GM10266 (cell line): ENCODE measurements at regions not wholly inside any gene's neighbourhood (a gene's known extent, or its start where the extent isn't known, plus 50 kb on each side); places are given as distances from the start of the nearest gene placed in this dataset.

Experiments used
- DNase-seq: peaks from one replicate; pipeline ENCODE4 v3.0.0; 2012; ENCODE audit errors: extremely low spot score
- TF ChIP-seq, protein P1 (sequence below): IDR thresholded peaks from 2 replicates; pipeline ENCODE4 v1.5.1; 2012; ENCODE audit warnings: mild to moderate bottlenecking, low read depth; ENCODE audit not compliant: control insufficient read depth, insufficient read depth; ENCODE audit errors: missing control alignments

DNA sequence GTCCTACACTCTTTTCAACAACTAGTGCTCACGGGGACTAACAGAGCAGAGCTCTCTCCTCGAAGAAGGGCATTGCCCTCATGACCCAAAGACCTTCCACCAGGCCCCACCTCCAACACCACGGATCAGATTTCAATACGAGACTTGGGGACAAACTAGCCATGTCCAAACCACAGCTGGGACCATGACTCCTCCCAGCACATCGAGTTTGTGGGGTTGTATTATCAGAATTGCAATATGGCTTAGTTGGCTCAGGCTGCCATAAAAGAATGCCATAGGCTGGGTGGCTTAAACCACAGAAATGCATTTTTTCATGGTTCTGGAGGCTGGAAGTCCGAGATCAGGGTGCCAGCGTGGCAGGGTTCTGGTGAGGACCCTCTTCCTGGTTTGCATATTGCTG is 189.7 kb upstream of the PMEPA1 start:
- TF ChIP-seq, protein P1, sequence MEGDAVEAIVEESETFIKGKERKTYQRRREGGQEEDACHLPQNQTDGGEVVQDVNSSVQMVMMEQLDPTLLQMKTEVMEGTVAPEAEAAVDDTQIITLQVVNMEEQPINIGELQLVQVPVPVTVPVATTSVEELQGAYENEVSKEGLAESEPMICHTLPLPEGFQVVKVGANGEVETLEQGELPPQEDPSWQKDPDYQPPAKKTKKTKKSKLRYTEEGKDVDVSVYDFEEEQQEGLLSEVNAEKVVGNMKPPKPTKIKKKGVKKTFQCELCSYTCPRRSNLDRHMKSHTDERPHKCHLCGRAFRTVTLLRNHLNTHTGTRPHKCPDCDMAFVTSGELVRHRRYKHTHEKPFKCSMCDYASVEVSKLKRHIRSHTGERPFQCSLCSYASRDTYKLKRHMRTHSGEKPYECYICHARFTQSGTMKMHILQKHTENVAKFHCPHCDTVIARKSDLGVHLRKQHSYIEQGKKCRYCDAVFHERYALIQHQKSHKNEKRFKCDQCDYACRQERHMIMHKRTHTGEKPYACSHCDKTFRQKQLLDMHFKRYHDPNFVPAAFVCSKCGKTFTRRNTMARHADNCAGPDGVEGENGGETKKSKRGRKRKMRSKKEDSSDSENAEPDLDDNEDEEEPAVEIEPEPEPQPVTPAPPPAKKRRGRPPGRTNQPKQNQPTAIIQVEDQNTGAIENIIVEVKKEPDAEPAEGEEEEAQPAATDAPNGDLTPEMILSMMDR: no peak
- DNase-seq: no peak

DNA sequence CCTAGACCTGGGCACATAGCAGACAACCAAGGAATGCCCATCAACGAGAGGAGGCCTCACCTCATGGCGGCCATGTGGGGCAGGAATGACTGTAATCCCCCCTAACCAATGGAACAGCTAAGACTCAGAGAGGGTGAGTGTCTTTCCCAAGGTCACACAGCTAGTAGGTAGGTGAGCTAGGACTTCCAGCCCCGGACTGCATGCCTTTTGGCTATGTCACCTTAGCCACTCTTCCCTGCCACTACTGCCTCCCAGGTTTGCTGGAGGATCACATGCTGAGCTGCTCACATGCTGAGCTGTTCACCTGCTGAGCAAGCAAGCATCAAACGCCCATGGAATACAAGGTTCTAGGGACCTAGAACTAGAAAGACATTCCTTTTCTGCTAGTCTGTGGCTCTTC is 188.5 kb upstream of the PMEPA1 start:
- TF ChIP-seq, protein P1: no peak
- DNase-seq: no peak

DNA sequence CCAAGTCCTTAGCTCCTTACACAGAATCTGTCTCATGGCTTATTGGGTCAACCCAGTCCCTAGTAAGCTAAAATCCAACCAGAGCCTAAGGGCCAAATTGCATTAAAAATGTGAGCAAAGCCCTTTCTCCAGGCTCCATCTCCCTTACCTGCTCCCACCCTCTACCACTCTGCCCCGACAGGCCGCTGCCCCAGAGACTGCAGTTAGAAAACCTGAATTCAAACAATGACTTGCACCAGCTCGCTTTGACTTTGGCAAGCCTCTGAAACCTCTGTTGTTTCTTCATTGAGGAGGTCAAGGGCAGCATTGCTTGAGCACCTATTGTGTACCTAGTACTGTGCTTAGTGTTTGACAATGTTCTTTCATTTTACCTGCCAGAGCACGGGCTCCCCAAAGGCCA is 188.1 kb upstream of the PMEPA1 start:
- no peak for DNase-seq
- TF ChIP-seq, protein P1: no peak

DNA sequence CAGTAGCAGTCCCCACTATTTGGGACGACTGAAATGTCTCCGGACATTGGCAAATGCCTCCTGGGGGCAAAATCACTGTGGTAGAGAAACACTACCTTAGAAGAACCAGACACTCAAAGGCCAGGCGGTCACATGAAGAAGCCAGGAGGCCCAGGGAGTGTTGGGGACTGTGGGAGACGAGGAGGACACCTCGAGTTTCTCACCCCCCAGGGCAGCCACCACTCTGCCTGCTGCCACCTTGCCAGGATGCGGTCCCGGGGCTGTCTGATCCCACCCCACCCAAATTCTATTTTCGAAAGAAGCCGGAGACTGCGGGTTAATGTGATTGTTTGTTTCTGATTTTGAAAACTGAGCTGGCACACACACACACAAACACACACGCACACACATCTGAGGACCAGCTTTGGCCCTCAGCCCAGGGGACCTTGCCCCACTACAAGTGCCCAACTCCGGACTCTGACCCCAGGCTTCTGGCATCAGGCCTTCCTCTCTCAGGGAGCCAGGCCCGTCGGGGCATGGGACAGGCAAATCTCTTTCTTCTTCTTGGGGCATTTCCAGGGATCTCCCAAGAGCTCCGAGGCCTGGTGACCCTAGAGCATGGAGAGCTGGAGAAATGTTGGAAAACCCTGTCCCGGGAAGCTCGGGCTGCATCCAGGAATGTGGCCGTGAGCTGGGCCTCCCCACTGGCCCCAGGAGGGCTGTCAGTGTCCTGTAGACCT is 187.5 kb upstream of the PMEPA1 start:
- TF ChIP-seq, protein P1: no peak
- no peak for DNase-seq

DNA sequence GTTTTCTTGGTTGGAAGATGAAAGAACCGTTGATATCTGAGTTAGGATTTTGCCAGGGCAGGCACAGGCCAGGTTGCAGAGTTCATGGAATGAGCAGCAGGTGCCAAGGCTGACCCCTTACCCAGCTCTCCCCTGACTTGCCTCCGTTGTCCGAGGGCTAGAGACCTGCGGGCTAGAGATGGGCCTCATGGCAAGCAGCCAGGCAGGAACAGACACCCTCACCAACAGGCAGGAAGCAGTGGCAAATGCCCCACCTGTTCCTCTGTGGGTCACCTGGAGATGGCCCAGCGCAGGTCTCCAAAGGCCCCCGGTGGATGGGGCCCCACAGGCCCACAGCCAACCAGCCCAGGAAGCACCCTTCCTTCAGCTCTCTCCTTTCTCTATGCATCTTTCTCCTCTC is 186.7 kb upstream of the PMEPA1 start:
- TF ChIP-seq, protein P1: no peak
- DNase-seq: no peak

DNA sequence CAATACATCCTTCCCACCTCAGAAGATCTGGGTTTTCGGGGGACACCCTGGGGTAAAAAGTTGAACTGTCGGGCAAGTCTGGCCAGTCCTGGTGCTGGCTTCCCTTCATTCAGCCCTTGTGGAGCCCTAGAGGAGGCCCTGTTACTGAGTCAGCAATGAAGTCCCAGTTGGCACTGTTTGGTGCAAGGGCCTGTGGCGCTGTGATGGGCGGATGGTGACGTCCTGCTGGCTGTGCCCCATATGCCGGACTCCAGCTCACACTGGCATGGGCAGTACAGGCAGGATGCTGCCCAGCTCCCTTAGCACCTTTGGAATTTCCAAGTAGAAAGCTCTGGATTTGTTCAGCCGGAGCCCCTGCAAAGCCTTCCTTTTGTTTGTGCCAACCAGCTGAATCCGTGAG is 186.2 kb upstream of the PMEPA1 start:
- DNase-seq: no peak
- TF ChIP-seq, protein P1: no peak

DNA sequence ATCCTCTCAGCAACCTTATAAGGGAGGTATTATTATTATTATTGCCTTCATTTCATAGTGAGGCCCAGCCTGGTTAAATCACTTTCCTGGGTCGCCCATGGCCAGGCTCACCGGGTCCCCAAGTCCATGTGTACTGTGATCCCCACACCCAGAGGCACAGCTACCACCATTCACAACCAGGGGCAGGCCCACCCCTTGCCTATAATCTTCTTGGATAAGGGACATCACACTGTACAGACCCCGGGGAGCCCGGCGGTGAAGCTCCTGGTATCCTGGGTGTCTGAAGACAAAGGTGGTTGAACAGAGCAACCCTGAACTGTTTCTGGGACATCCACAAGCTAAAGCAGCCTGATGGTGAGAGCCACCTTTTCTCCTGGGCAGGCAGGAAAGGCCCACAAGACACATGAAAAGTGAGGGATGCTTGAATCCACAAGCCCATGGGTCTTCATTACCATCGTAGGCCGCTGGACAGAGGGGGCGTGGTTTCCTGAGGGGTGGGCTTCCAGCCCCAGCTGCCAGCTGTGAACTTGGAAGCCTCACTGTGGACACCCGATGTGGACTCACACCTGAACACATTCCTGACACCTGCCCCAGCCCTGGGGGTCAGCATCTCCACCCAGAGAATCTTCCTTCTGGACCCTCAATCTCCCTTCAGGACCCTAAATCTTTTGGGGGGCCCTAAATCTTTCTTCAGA is 185.5 kb upstream of the PMEPA1 start:
- TF ChIP-seq, protein P1: no peak
- no peak for DNase-seq
